GM23338 (cell line): ENCODE measurements at regions not wholly inside any gene's neighbourhood (a gene's known extent, or its start where the extent isn't known, plus 50 kb on each side); places are given as distances from the start of the nearest gene placed in this dataset.

ENCODE experiments used
- ATAC-seq: fragments of 200-7000 bp; cut with Tn5 transposase; 3 replicates; pipeline ENCODE4 v1.9.1; 2020
- DNase-seq: peaks from one replicate; pipeline ENCODE4 v3.0.0-alpha.2; 2015; ENCODE audit warnings: low spot score
- H2AFZ ChIP-seq: fragments of 200-600 bp; sonication (generic); 2 replicates; pipeline ENCODE4 v1.8.0; 2016; ENCODE audit warnings: antibody characterized with exemption, mild to moderate bottlenecking, moderate library complexity
- H3F3A ChIP-seq: fragments of 200-600 bp; sonication (generic); replicated peaks from 2 replicates; pipeline ENCODE4 v1.8.0; 2017; ENCODE audit warnings: antibody characterized with exemption, mixed run types, low read depth
- H3K27ac ChIP-seq: fragments of 200-600 bp; sonication (generic); 2 replicates; pipeline ENCODE4 v1.6.1; 2016; ENCODE audit warnings: low read depth
- H3K27me3 ChIP-seq: fragments of 200-600 bp; sonication (generic); 2 replicates; pipeline ENCODE4 v1.8.0; 2016; ENCODE audit warnings: mild to moderate bottlenecking, mixed run types, moderate library complexity; ENCODE audit not compliant: insufficient read depth
- H3K36me3 ChIP-seq: fragments of 200-600 bp; sonication (generic); 2 replicates; pipeline ENCODE4 v1.8.0; 2016; ENCODE audit warnings: mild to moderate bottlenecking; ENCODE audit not compliant: insufficient read depth
- H3K4me1 ChIP-seq: fragments of 200-600 bp; sonication (generic); 2 replicates; pipeline ENCODE4 v1.8.0; 2016; ENCODE audit warnings: mild to moderate bottlenecking, moderate library complexity; ENCODE audit not compliant: insufficient read depth
- H3K4me2 ChIP-seq: fragments of 200-600 bp; sonication (generic); 2 replicates; pipeline ENCODE4 v1.7.1; 2017; ENCODE audit warnings: mixed run types
- H3K4me3 ChIP-seq: fragments of 200-600 bp; sonication (generic); 2 replicates; pipeline ENCODE4 v1.6.1; 2016; ENCODE audit warnings: mixed run types
- H3K79me2 ChIP-seq: fragments of 200-600 bp; sonication (generic); replicated peaks from 2 replicates; pipeline ENCODE4 v1.8.0; 2017; ENCODE audit warnings: mild to moderate bottlenecking; ENCODE audit not compliant: insufficient read depth
- H3K9me2 ChIP-seq: fragments of 200-600 bp; sonication (generic); 2 replicates; pipeline ENCODE4 v1.8.0; 2017; ENCODE audit not compliant: insufficient read depth
- H4K20me1 ChIP-seq: fragments of 200-600 bp; sonication (generic); replicated peaks from 2 replicates; pipeline ENCODE4 v1.8.0; 2017; ENCODE audit warnings: mild to moderate bottlenecking; ENCODE audit not compliant: insufficient read depth
- H3K27ac Mint-ChIP-seq: 2 replicates; pipeline ENCODE4 v1.8.0; 2020; ENCODE audit warnings: inconsistent platforms, mild to moderate bottlenecking, moderate library complexity, mixed read lengths
- H3K27me3 Mint-ChIP-seq: 3 replicates; pipeline ENCODE4 v1.8.0; 2022; ENCODE audit warnings: low read depth, mild to moderate bottlenecking, moderate library complexity, mixed read lengths, inconsistent platforms; ENCODE audit not compliant: insufficient read depth, poor library complexity
- H3K36me3 Mint-ChIP-seq: 3 replicates; pipeline ENCODE4 v1.8.0; 2021; ENCODE audit warnings: low read depth, mild to moderate bottlenecking, inconsistent platforms, moderate library complexity, mixed read lengths
- H3K4me1 Mint-ChIP-seq: 3 replicates; pipeline ENCODE4 v1.8.0; 2020; ENCODE audit warnings: mild to moderate bottlenecking, inconsistent platforms, mixed read lengths
- H3K4me3 Mint-ChIP-seq: 3 replicates; pipeline ENCODE4 v1.8.0; 2021; ENCODE audit warnings: moderate library complexity, mild to moderate bottlenecking, inconsistent platforms, mixed read lengths
- H3K9me3 Mint-ChIP-seq: 3 replicates; pipeline ENCODE4 v1.8.0; 2020; ENCODE audit warnings: moderate library complexity, mild to moderate bottlenecking, inconsistent platforms, mixed read lengths
- CREB1 ChIP-seq: fragments of 250-450 bp; sonication (Bioruptor Pico); IDR thresholded peaks from 2 replicates; pipeline ENCODE4 v1.5.0; 2020; ENCODE audit warnings: low read depth, mild to moderate bottlenecking, moderate library complexity
- CTCF ChIP-seq, 2 experiments: fragments of 200-600 bp in 1 of 2; sonication (generic) in 1 of 2; conservative IDR thresholded peaks; 2 replicates each; pipeline versions ENCODE4 v1.5.1 to v1.6.1; 2016 to 2017; ENCODE audit warnings: antibody characterized with exemption in 2 of 2, low read depth in 2 of 2, mild to moderate bottlenecking in 2 of 2, moderate library complexity in 1 of 2
- ETS1 ChIP-seq: IDR thresholded peaks from 2 replicates; pipeline ENCODE4 v1.6.1; 2016; ENCODE audit warnings: antibody characterized with exemption
- EZH2 ChIP-seq: fragments of 200-600 bp; sonication (generic); IDR thresholded peaks from one replicate; pipeline ENCODE4 v1.8.0; 2017; ENCODE audit warnings: antibody characterized with exemption, mild to moderate bottlenecking, low read depth; ENCODE audit not compliant: unreplicated experiment
- EZH2phosphoT487 ChIP-seq: fragments of 200-600 bp; sonication (generic); IDR thresholded peaks from one replicate; pipeline ENCODE4 v1.8.1; 2018; ENCODE audit warnings: antibody characterized with exemption; ENCODE audit not compliant: unreplicated experiment
- JUNB ChIP-seq: IDR thresholded peaks from one replicate; pipeline ENCODE4 v1.6.1; 2016; ENCODE audit warnings: antibody characterized with exemption; ENCODE audit not compliant: unreplicated experiment
- NANOG ChIP-seq: IDR thresholded peaks from 2 replicates; pipeline ENCODE4 v1.6.1; 2016; ENCODE audit warnings: antibody characterized with exemption, borderline replicate concordance
- POLR2AphosphoS5 ChIP-seq: IDR thresholded peaks from 2 replicates; pipeline ENCODE4 v1.6.1; 2016; ENCODE audit warnings: antibody characterized with exemption, low read depth
- STAT1 ChIP-seq: IDR thresholded peaks from one replicate; pipeline ENCODE4 v1.6.1; 2016; ENCODE audit warnings: antibody characterized with exemption; ENCODE audit not compliant: unreplicated experiment
- ZNF114 ChIP-seq: fragments of 250-450 bp; sonication (Bioruptor Pico); IDR thresholded peaks from 2 replicates; pipeline ENCODE4 v1.5.0; 2020; ENCODE audit warnings: mild to moderate bottlenecking, moderate library complexity
- ZNF331 ChIP-seq: fragments of 250-450 bp; sonication (Bioruptor Pico); IDR thresholded peaks from 2 replicates; pipeline ENCODE4 v1.5.0; 2020; ENCODE audit warnings: low read depth, mild to moderate bottlenecking, moderate library complexity
- ZNF462 ChIP-seq: fragments of 250-450 bp; sonication (Bioruptor Pico); IDR thresholded peaks from 2 replicates; pipeline ENCODE4 v1.5.0; 2020; ENCODE audit warnings: mild to moderate bottlenecking, moderate library complexity
- TF ChIP-seq, protein P1 (sequence below): IDR thresholded peaks from one replicate; pipeline ENCODE4 v1.6.1; 2018; ENCODE audit warnings: antibody characterized with exemption; ENCODE audit not compliant: unreplicated experiment

- H3K27ac Mint-ChIP-seq: no peak overlapping the region
- no peak for ATAC-seq
- no peaks in the 10 kb centered on the region for H3K27me3 Mint-ChIP-seq
- H3K4me3 ChIP-seq: no peak overlapping the region
- H3K36me3 Mint-ChIP-seq: no peaks in the 10 kb centered on the region
- DNase-seq: no peak
- no peaks in the 10 kb centered on the region for H3K4me1 Mint-ChIP-seq
- no peaks in the 10 kb centered on the region for H3K9me2 ChIP-seq
- H3F3A ChIP-seq: no peaks in the 10 kb centered on the region
- no peaks in the 10 kb centered on the region for H4K20me1 ChIP-seq
- H3K4me3 Mint-ChIP-seq: no peak overlapping the region
- H3K27ac ChIP-seq: no peak overlapping the region
- H3K79me2 ChIP-seq: no peaks in the 10 kb centered on the region
- no peaks in the 10 kb centered on the region for H3K4me1 ChIP-seq
- H3K27me3 ChIP-seq: no peaks in the 10 kb centered on the region
- H3K36me3 ChIP-seq: no peaks in the 10 kb centered on the region
- no peak overlapping the region for H3K4me2 ChIP-seq
- no peak overlapping the region for H2AFZ ChIP-seq
- H3K9me3 Mint-ChIP-seq: no peaks in the 10 kb centered on the region
- TF ChIP-seq CTCF (conservative IDR thresholded peaks at IDR 0.05; ENCODE audit: low read depth in 2 of 2) (no peak), POLR2AphosphoS5 (no peak), ZNF114 (CRISPR knock-in tag) (no peak), JUNB (no peak), NANOG (no peak), ETS1 (no peak), EZH2phosphoT487 (no peak), EZH2 (no peak), STAT1 (no peak), ZNF462 (no peak), ZNF331 (CRISPR knock-in tag) (no peak), CREB1 (CRISPR knock-in tag) (no peak)
- TF ChIP-seq, protein P1, sequence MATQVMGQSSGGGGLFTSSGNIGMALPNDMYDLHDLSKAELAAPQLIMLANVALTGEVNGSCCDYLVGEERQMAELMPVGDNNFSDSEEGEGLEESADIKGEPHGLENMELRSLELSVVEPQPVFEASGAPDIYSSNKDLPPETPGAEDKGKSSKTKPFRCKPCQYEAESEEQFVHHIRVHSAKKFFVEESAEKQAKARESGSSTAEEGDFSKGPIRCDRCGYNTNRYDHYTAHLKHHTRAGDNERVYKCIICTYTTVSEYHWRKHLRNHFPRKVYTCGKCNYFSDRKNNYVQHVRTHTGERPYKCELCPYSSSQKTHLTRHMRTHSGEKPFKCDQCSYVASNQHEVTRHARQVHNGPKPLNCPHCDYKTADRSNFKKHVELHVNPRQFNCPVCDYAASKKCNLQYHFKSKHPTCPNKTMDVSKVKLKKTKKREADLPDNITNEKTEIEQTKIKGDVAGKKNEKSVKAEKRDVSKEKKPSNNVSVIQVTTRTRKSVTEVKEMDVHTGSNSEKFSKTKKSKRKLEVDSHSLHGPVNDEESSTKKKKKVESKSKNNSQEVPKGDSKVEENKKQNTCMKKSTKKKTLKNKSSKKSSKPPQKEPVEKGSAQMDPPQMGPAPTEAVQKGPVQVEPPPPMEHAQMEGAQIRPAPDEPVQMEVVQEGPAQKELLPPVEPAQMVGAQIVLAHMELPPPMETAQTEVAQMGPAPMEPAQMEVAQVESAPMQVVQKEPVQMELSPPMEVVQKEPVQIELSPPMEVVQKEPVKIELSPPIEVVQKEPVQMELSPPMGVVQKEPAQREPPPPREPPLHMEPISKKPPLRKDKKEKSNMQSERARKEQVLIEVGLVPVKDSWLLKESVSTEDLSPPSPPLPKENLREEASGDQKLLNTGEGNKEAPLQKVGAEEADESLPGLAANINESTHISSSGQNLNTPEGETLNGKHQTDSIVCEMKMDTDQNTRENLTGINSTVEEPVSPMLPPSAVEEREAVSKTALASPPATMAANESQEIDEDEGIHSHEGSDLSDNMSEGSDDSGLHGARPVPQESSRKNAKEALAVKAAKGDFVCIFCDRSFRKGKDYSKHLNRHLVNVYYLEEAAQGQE: no peak
These were observed 94.6 kb upstream of the CASK start for GRCh38 chrX:42017971-42018370.
